Panc1 (cell line): ENCODE measurements at regions not wholly inside any gene's neighbourhood (a gene's known extent, or its start where the extent isn't known, plus 50 kb on each side); places are given as distances from the start of the nearest gene placed in this dataset.
"Not testable (repeated sequence)": the region's sequence is repeated elsewhere in the genome, so short reads cannot be mapped to it uniquely, and the experiment has no call there.

Experiments
- ATAC-seq: fragments of 200-7000 bp; cut with Tn5 transposase; 2 replicates; pipeline ENCODE4 v1.9.1; 2020; ENCODE audit warnings: mild to moderate bottlenecking, moderate library complexity
- BruUV-seq: library from RNA; stranded (reverse); fragments of 400-500 nt; replicated peaks from 2 replicates; lab custom pipeline; 2021; lab: Mats Ljungman, UMichigan
- CTCF ChIA-PET: fragments of 300-600 bp; sonication (Branson Sonifier 250); formaldehyde crosslinking; loops from one replicate; lab custom pipeline; 2022; ENCODE audit warnings: antibody characterized with exemption; lab: Charles Lee
- POLR2A ChIA-PET: fragments of 300-600 bp; sonication (Branson Sonifier 250); formaldehyde crosslinking; loops from one replicate; lab custom pipeline; 2022; ENCODE audit warnings: antibody characterized with exemption; lab: Charles Lee
- DNase-seq: peaks from one replicate; pipeline ENCODE4 v3.0.0-alpha.2; 2010; ENCODE audit warnings: low read depth, low spot score
- H3K27ac ChIP-seq: 2 replicates; pipeline ENCODE4 v1.5.1; 2011; ENCODE audit warnings: mild to moderate bottlenecking, low read length, inconsistent platforms
- H3K27me3 ChIP-seq: fragments of 200-500 bp; sonication (Bioruptor generic); 2 replicates; pipeline ENCODE4 v1.6.0; 2014; ENCODE audit warnings: low read length, inconsistent platforms; ENCODE audit not compliant: control insufficient read depth, insufficient read depth
- H3K36me3 ChIP-seq: fragments of 200-500 bp; sonication (Bioruptor generic); 2 replicates; pipeline ENCODE4 v1.5.1; 2014; ENCODE audit warnings: inconsistent platforms, mild to moderate bottlenecking, low read length, moderate library complexity; ENCODE audit not compliant: control insufficient read depth, insufficient read depth
- H3K4me1 ChIP-seq: 2 replicates; pipeline ENCODE4 v1.5.1; 2011; ENCODE audit warnings: inconsistent platforms, mild to moderate bottlenecking, low read length, moderate library complexity; ENCODE audit not compliant: control insufficient read depth, insufficient read depth
- H3K4me3 ChIP-seq, 2 experiments: 2 replicates each; pipeline ENCODE4 v1.5.1; 2011 to 2012; ENCODE audit warnings: low read depth in 2 of 2, low read length in 2 of 2, mild to moderate bottlenecking in 2 of 2, inconsistent platforms in 1 of 2, moderate library complexity in 1 of 2
- H3K9me3 ChIP-seq: fragments of 200-500 bp; sonication (Bioruptor generic); 2 replicates; pipeline ENCODE4 v1.5.1; 2014; ENCODE audit warnings: low read depth, mild to moderate bottlenecking, inconsistent platforms, low read length, moderate library complexity; ENCODE audit not compliant: control insufficient read depth, insufficient read depth
- POLR2AphosphoS5 ChIP-seq: IDR thresholded peaks from 2 replicates; pipeline ENCODE4 v1.6.1; 2012; ENCODE audit warnings: mild to moderate bottlenecking, low read depth, low read length, moderate library complexity
- SIN3A ChIP-seq: IDR thresholded peaks from 2 replicates; pipeline ENCODE4 v1.6.1; 2012; ENCODE audit warnings: low read depth, mild to moderate bottlenecking, low read length, moderate library complexity, borderline replicate concordance; ENCODE audit not compliant: insufficient read depth
- TCF7L2 ChIP-seq: IDR thresholded peaks from 2 replicates; pipeline ENCODE4 v1.6.1; 2011; ENCODE audit warnings: mild to moderate bottlenecking, low read depth, low read length, inconsistent platforms
- in situ Hi-C: cut with HindIII; loops from 2 replicates; pipeline ENCODE4 v1.10.0; 2016; ENCODE audit warnings: low sequenced_read_pairs, low pct_unique_long_range_greater_than_20kb
- intact Hi-C: fragments of 100-400 bp; cut with micrococcal nuclease; formaldehyde crosslinking; loops from one replicate; pipeline ENCODE4 v1.10.0; 2022; ENCODE audit not compliant: unreplicated experiment
- TF ChIP-seq, protein P1 (sequence below): fragments of 450-650 bp; IDR thresholded peaks from 2 replicates; pipeline ENCODE4 v1.5.1; 2017; ENCODE audit warnings: mild to moderate bottlenecking
- TF ChIP-seq, protein P2 (sequence below), 2 experiments: IDR thresholded peaks; 2 replicates each; pipeline ENCODE4 v1.6.1; 2011 to 2012; ENCODE audit warnings: low read depth in 2 of 2, control low read depth in 1 of 2, low read length in 1 of 2, mild to moderate bottlenecking in 1 of 2, moderate library complexity in 1 of 2; ENCODE audit not compliant: insufficient read depth in 1 of 2

DNA sequence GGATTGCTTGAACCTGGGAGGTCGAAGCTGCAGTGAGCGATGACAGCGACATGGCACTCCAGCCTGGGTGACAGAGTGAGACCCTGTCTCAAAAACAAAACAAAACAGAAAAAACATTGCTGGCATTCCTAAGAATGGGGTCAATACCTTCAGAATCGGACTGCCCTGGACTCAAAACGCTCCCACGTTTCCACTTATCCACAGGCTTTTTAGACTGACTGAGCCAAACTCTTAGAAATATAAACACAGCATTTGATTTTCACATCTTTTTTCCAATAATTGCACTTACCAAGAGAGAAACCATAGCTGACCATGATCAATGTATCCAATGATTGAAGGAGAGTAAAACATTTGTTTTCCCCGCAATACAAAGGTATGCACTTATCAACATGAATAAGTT is 59.5 kb upstream of the CUX1 start:
- CTCF ChIA-PET: no interaction called here
- POLR2A ChIA-PET: no interaction called here

DNA sequence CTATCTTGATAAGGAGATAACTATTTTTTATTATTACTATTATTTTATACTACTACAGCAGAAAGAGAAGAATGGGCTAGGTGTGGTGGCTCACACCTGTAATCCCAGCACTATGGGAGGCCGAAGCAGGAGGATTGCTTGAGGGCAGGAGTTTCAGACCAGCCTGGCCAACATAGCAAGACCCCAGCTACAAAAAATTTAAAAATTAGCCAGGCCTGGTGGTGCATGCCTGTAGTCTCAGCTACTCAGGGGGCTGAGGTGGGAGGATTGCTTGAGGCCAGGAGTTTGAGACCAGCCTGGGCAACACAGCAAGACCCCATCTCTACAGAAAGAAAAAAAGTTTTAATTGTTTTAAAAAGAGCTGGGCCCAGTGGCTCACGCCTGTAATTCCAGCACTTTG is 58.9 kb upstream of the CUX1 start:
- BruUV-seq, in situ Hi-C loops, ATAC-seq, DNase-seq, H3K4me1 ChIP-seq, H3K27ac ChIP-seq, H3K9me3 ChIP-seq, H3K27me3 ChIP-seq, POLR2A ChIA-PET, intact Hi-C loops, H3K36me3 ChIP-seq, H3K4me3 ChIP-seq: not testable (repeated sequence)
- CTCF ChIA-PET: interaction anchor here (0.7 kb wide), 1 partner anchor 90 kb away, joined by 7 read pairs; no protein-coding TSS in a partner anchor

More for the DNA sequence above, 59.5 kb upstream of the CUX1 start:
- Histone ChIP-seq H3K4me3 (no peak overlapping the region), H3K27me3 (no peaks in the 10 kb centered on the region; the same call in 1 of the 2 replicates), H3K4me1 (peaks cover 5% of the 10 kb centered on the region; the same call in 1 of the 2 replicates), H3K27ac (no peak overlapping the region), H3K9me3 (no peaks in the 10 kb centered on the region), H3K36me3 (no peaks in the 10 kb centered on the region)
- no TSS peak for BruUV-seq
- TF ChIP-seq, protein P1, sequence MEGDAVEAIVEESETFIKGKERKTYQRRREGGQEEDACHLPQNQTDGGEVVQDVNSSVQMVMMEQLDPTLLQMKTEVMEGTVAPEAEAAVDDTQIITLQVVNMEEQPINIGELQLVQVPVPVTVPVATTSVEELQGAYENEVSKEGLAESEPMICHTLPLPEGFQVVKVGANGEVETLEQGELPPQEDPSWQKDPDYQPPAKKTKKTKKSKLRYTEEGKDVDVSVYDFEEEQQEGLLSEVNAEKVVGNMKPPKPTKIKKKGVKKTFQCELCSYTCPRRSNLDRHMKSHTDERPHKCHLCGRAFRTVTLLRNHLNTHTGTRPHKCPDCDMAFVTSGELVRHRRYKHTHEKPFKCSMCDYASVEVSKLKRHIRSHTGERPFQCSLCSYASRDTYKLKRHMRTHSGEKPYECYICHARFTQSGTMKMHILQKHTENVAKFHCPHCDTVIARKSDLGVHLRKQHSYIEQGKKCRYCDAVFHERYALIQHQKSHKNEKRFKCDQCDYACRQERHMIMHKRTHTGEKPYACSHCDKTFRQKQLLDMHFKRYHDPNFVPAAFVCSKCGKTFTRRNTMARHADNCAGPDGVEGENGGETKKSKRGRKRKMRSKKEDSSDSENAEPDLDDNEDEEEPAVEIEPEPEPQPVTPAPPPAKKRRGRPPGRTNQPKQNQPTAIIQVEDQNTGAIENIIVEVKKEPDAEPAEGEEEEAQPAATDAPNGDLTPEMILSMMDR: no peak
- TF ChIP-seq POLR2AphosphoS5: no peak
- no peak for TF ChIP-seq TCF7L2
- TF ChIP-seq SIN3A: no peak
- TF ChIP-seq, protein P2, sequence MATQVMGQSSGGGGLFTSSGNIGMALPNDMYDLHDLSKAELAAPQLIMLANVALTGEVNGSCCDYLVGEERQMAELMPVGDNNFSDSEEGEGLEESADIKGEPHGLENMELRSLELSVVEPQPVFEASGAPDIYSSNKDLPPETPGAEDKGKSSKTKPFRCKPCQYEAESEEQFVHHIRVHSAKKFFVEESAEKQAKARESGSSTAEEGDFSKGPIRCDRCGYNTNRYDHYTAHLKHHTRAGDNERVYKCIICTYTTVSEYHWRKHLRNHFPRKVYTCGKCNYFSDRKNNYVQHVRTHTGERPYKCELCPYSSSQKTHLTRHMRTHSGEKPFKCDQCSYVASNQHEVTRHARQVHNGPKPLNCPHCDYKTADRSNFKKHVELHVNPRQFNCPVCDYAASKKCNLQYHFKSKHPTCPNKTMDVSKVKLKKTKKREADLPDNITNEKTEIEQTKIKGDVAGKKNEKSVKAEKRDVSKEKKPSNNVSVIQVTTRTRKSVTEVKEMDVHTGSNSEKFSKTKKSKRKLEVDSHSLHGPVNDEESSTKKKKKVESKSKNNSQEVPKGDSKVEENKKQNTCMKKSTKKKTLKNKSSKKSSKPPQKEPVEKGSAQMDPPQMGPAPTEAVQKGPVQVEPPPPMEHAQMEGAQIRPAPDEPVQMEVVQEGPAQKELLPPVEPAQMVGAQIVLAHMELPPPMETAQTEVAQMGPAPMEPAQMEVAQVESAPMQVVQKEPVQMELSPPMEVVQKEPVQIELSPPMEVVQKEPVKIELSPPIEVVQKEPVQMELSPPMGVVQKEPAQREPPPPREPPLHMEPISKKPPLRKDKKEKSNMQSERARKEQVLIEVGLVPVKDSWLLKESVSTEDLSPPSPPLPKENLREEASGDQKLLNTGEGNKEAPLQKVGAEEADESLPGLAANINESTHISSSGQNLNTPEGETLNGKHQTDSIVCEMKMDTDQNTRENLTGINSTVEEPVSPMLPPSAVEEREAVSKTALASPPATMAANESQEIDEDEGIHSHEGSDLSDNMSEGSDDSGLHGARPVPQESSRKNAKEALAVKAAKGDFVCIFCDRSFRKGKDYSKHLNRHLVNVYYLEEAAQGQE (IDR thresholded peaks at IDR 0.05; ENCODE audit: insufficient read depth in 1 of 2, low read depth in 2 of 2, low read length in 1 of 2): no peak
- intact Hi-C loops (no loop called here), in situ Hi-C loops (no loop called here)
- no peak for DNase-seq
- no peak for ATAC-seq

DNA sequence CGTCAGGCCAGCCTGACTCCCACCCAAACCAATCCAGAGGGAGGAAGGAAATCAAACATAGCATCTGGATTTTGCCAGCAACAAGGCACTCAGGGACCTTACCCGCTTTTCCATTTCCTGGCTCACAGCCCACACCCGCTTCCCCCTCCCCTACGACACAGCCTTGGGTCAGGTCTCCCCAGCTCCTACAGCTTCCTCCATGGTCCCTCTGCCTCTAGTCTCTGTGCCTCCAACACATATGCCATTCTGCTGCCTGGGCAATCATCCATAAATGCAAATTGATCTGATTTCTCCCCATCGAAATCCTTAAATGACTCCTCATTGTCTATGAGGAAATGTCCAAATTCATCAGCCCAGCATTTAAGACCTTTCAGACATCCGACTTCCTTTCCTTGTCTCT is 53.2 kb upstream of the CUX1 start:
- H3K4me3 ChIP-seq: no peak overlapping the region
- no TSS peak for BruUV-seq
- ChIA-PET POLR2A (interaction anchor here (0.6 kb wide), 1 partner anchor 497 kb away, joined by 4 read pairs; no protein-coding TSS in a partner anchor), CTCF (no interaction called here)
- H3K4me1 ChIP-seq: no peaks in the 10 kb centered on the region
- H3K27me3 ChIP-seq: no peaks in the 10 kb centered on the region
- in situ Hi-C loops (no loop called here), intact Hi-C loops (no loop called here)
- no peak overlapping the region for H3K27ac ChIP-seq
- no peak for TF ChIP-seq SIN3A
- TF ChIP-seq, protein P2 (IDR thresholded peaks at IDR 0.05; ENCODE audit: insufficient read depth in 1 of 2, low read depth in 2 of 2, low read length in 1 of 2): no peak
- TF ChIP-seq POLR2AphosphoS5: no peak
- TF ChIP-seq TCF7L2: no peak
- TF ChIP-seq, protein P1: no peak
- no peaks in the 10 kb centered on the region for H3K9me3 ChIP-seq
- ATAC-seq (no peak; the same call in 1 of the 2 replicates), DNase-seq (no peak)
- H3K36me3 ChIP-seq: no peaks in the 10 kb centered on the region
